Liver (tissue), 8 donors: ENCODE measurements at regions not wholly inside any gene's neighbourhood (a gene's known extent, or its start where the extent isn't known, plus 50 kb on each side); places are given as distances from the start of the nearest gene placed in this dataset.

Experiments used
- DNase-seq: peaks from one replicate; pipeline ENCODE4 v3.0.0-alpha.2; 2017; ENCODE audit warnings: low spot score
- H3K27ac ChIP-seq, 2 donors: one replicate each; pipeline ENCODE4 v1.7.0; 2013; ENCODE audit warnings: inconsistent platforms in 2 of 2, low read length in 2 of 2, control low read depth in 1 of 2, low read depth in 1 of 2, mild to moderate bottlenecking in 1 of 2
- H3K27me3 ChIP-seq, 4 donors: one replicate each; pipeline versions ENCODE4 v1.6.1 to v1.7.0; 2013; ENCODE audit warnings: low read length in 3 of 4, inconsistent platforms in 1 of 4, mild to moderate bottlenecking in 1 of 4, moderate library complexity in 1 of 4; ENCODE audit not compliant: control insufficient read depth in 4 of 4, insufficient read depth in 4 of 4
- H3K36me3 ChIP-seq, 4 donors: one replicate each; pipeline versions ENCODE4 v1.6.1 to v1.7.0; 2013; ENCODE audit warnings: low read length in 3 of 4, mild to moderate bottlenecking in 3 of 4, low read depth in 1 of 4, moderate library complexity in 1 of 4; ENCODE audit not compliant: control insufficient read depth in 4 of 4, insufficient read depth in 3 of 4
- H3K4me1 ChIP-seq, 4 donors: one replicate each; pipeline versions ENCODE4 v1.6.1 to v1.7.0; 2013; ENCODE audit warnings: low read length in 3 of 4, mild to moderate bottlenecking in 3 of 4, moderate library complexity in 1 of 4; ENCODE audit not compliant: control insufficient read depth in 4 of 4, insufficient read depth in 4 of 4
- H3K4me3 ChIP-seq, 3 donors: one replicate each; pipeline versions ENCODE4 v1.6.1 to v1.7.0; 2013; ENCODE audit warnings: low read length in 3 of 3, control low read depth in 1 of 3, low read depth in 1 of 3, mild to moderate bottlenecking in 1 of 3
- H3K9ac ChIP-seq, 2 donors: one replicate each; pipeline ENCODE4 v1.7.0; 2013; ENCODE audit warnings: low read length in 2 of 2, mild to moderate bottlenecking in 2 of 2, moderate library complexity in 2 of 2, control low read depth in 1 of 2, low read depth in 1 of 2
- H3K9me3 ChIP-seq, 4 donors: one replicate each; pipeline versions ENCODE4 v1.6.1 to v1.7.0; 2013; ENCODE audit warnings: low read length in 3 of 4; ENCODE audit not compliant: control insufficient read depth in 4 of 4
- CTCF ChIP-seq: fragments of 150-350 bp; IDR thresholded peaks from 2 replicates; pipeline ENCODE4 v1.5.1; 2017; ENCODE audit warnings: improper control_type of control experiment, low read depth, low read length; ENCODE audit not compliant: missing input control
- EGR1 ChIP-seq, 2 donors: IDR thresholded peaks; 2 replicates each; pipeline ENCODE4 v1.6.1; 2016 to 2018; ENCODE audit warnings: antibody characterized with exemption in 2 of 2, low read depth in 2 of 2
- FOXA2 ChIP-seq: IDR thresholded peaks from 2 replicates; pipeline ENCODE4 v1.6.1; 2016; ENCODE audit warnings: antibody characterized with exemption
- GABPA ChIP-seq, 2 donors: IDR thresholded peaks in 1 of 2; conservative IDR thresholded peaks in 1 of 2; 2 replicates each; pipeline ENCODE4 v1.6.1; 2016; ENCODE audit warnings: antibody characterized with exemption in 2 of 2, mild to moderate bottlenecking in 1 of 2, moderate library complexity in 1 of 2
- HNF4A ChIP-seq, 2 donors: conservative IDR thresholded peaks; 2 replicates each; pipeline ENCODE4 v1.6.1; 2016; ENCODE audit warnings: antibody characterized with exemption in 2 of 2, mild to moderate bottlenecking in 2 of 2
- HNF4G ChIP-seq: IDR thresholded peaks from 2 replicates; pipeline ENCODE4 v1.6.1; 2016; ENCODE audit warnings: antibody characterized with exemption
- MAX ChIP-seq: IDR thresholded peaks from 2 replicates; pipeline ENCODE4 v1.6.1; 2016; ENCODE audit warnings: antibody characterized with exemption
- NR2F2 ChIP-seq: IDR thresholded peaks from 2 replicates; pipeline ENCODE4 v1.6.1; 2016; ENCODE audit warnings: antibody characterized with exemption
- RAD21 ChIP-seq, 2 donors: IDR thresholded peaks; 2 replicates each; pipeline ENCODE4 v1.6.1; 2016; ENCODE audit warnings: antibody characterized with exemption in 2 of 2, mild to moderate bottlenecking in 2 of 2
- REST ChIP-seq: IDR thresholded peaks from 2 replicates; pipeline ENCODE4 v1.6.1; 2016; ENCODE audit warnings: antibody characterized with exemption, mild to moderate bottlenecking
- RXRA ChIP-seq, 2 donors: IDR thresholded peaks; 2 replicates each; pipeline ENCODE4 v1.6.1; 2017 to 2018; ENCODE audit warnings: antibody characterized with exemption in 2 of 2, mild to moderate bottlenecking in 1 of 2
- TAF1 ChIP-seq: conservative IDR thresholded peaks from 2 replicates; pipeline ENCODE4 v1.6.1; 2016; ENCODE audit warnings: antibody characterized with exemption, mild to moderate bottlenecking
- YY1 ChIP-seq: IDR thresholded peaks from 2 replicates; pipeline ENCODE4 v1.6.1; 2016; ENCODE audit warnings: antibody characterized with exemption, mild to moderate bottlenecking
- WGBS: extraction: QIAGEN DNeasy Blood & Tissue Kit; methylation state at CpG from one replicate; pipeline ENCODE4 v1.1.7; 2013; 5-methylcytosine and 5-hydroxymethylcytosine counted together
- donor health status: healthy.
- donor health status: healthy.
- donor health status: healthy.
- donor health status: healthy.
- donor health status: healthy.

GRCh38 chr13:70324519-70324918 lies 216.3 kb upstream of the KLHL1 start:
- DNase-seq: no peak
- no peak overlapping the region for H3K27ac ChIP-seq
- no peak overlapping the region for H3K4me3 ChIP-seq
- H3K9me3 ChIP-seq: peaks cover 0 to 3% (median 0%) of the 10 kb centered on the region in 4 donors
- H3K4me1 ChIP-seq: no peaks in the 10 kb centered on the region
- no peak for TF ChIP-seq FOXA2
- H3K27me3 ChIP-seq: no peaks in the 10 kb centered on the region
- H3K36me3 ChIP-seq: no peaks in the 10 kb centered on the region
- H3K9ac ChIP-seq: no peak overlapping the region
- whole genome bisulfite sequencing: 73% methylated on average over 2 of the region's 2 CpGs

- no peak overlapping the region for H3K27ac ChIP-seq
- no peaks in the 10 kb centered on the region for H3K4me1 ChIP-seq
- no peak for TF ChIP-seq RAD21 (IDR thresholded peaks at IDR 0.05)
- TF ChIP-seq GABPA (IDR thresholded peaks at IDR 0.05 in 1 of 2, conservative IDR thresholded peaks at IDR 0.05 in 1 of 2): no peak
- TF ChIP-seq EGR1 (IDR thresholded peaks at IDR 0.05; ENCODE audit: low read depth in 2 of 2): no peak
- no peak for TF ChIP-seq HNF4G
- TF ChIP-seq TAF1: no peak
- no peak for TF ChIP-seq CTCF
- TF ChIP-seq HNF4A (conservative IDR thresholded peaks at IDR 0.05): no peak
- no peak for TF ChIP-seq NR2F2
- no peak for TF ChIP-seq REST
- no peak for TF ChIP-seq FOXA2
- no peak for TF ChIP-seq MAX
- no peak for TF ChIP-seq RXRA (IDR thresholded peaks at IDR 0.05)
- no peak for TF ChIP-seq YY1
- no peak overlapping the region for H3K9ac ChIP-seq
- peaks cover 0 to 2% (median 0%) of the 10 kb centered on the region in 4 donors for H3K27me3 ChIP-seq
- no peaks in the 10 kb centered on the region for H3K36me3 ChIP-seq
- DNase-seq: no peak
- no peak overlapping the region for H3K4me3 ChIP-seq
- no peaks in the 10 kb centered on the region for H3K9me3 ChIP-seq
- 75% methylated on average over 2 of the region's 2 CpGs for WGBS
Measured at GRCh38 chr13:70311191-70311590, 202.9 kb upstream of the KLHL1 start.

- WGBS: 29% methylated on average over 4 of the region's 4 CpGs
- Histone ChIP-seq H3K27ac (no peak overlapping the region), H3K4me3 (no peak overlapping the region), H3K4me1 (no peaks in the 10 kb centered on the region), H3K36me3 (no peaks in the 10 kb centered on the region), H3K27me3 (peaks cover 0 to 2% (median 0%) of the 10 kb centered on the region in 4 donors), H3K9me3 (no peaks in the 10 kb centered on the region), H3K9ac (no peak overlapping the region)
- no peak for DNase-seq
- no peak for TF ChIP-seq FOXA2
- TF ChIP-seq RAD21 (IDR thresholded peaks at IDR 0.05): peak; percentile 20 to 23
Measured at GRCh38 chr13:70310396-70311119, 202.3 kb upstream of the KLHL1 start.
